GM10266 (cell line): ENCODE measurements at regions not wholly inside any gene's neighbourhood (a gene's known extent, or its start where the extent isn't known, plus 50 kb on each side); places are given as distances from the start of the nearest gene placed in this dataset.

Source experiments
- DNase-seq: peaks from one replicate; pipeline ENCODE4 v3.0.0; 2012; ENCODE audit errors: extremely low spot score
- CTCF ChIP-seq: IDR thresholded peaks from 2 replicates; pipeline ENCODE4 v1.5.1; 2012; ENCODE audit warnings: mild to moderate bottlenecking, low read depth; ENCODE audit not compliant: control insufficient read depth, insufficient read depth; ENCODE audit errors: missing control alignments

- no peak for DNase-seq
- TF ChIP-seq CTCF = no peak
These were observed 107.8 kb downstream of the OGFRL1 start for GRCh38 chr6:71396410-71396801.

DNA sequence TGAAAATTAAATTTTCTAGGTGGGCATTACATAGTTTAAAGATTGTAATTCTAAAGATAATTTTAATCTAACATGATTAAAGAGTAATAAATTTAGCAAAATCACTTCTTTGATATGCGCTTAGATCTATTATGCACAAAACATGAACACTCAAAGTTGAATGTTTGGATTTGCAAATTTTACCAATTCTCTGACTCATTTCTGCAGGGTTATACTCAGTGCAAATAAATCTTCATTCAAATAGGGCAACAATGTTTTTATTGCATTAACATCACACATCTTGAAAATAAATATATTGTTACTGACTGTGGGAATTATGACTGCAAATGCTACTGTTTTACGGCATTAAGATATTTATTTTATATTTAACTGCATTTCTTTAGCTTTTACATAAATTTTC lies 110.7 kb downstream of the OGFRL1 start:
- DNase-seq = no peak
- no peak for TF ChIP-seq CTCF

DNA sequence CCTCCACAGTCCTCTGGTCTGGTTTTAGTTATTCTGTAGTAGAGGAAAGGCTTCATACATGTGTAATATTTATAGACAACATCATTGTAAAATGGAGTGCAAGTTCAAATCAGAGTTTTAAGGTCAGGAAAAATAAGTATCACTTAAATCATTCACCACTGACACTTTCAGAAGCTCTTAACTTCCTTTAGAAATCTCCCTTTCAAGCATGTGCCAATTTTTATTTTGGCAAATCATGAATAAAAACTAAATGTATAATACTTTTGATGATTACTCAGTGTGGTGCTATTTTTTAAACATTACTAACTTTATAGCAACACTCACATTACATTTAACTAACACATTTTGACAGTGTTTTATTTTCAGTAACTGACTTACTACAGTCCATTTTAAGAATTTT lies 112.2 kb downstream of the OGFRL1 start:
- TF ChIP-seq CTCF = no peak
- no peak for DNase-seq

DNA sequence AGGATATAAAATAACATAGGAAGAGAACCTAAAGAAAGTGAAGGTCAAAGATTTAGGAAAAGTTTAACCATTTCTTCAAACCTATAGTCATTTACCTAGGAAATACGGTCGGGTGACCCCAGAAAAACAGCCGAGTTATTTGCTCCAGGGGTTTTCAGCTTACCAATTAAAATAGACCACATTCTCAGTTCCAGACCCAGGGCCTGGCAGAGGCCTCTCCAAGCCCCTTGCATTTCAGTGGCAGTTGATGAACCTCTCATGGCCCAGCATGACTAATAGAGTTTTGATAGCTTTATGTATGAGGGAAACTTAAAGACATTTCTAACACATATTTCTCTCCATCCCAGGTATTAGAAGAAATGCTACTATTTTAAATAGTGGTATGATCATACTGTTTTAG lies 113.5 kb downstream of the OGFRL1 start:
- TF ChIP-seq CTCF = no peak
- DNase-seq = no peak

GRCh38 chr6:71403422-71404134 lies 115.0 kb downstream of the OGFRL1 start:
- no peak for DNase-seq
- TF ChIP-seq CTCF = no peak

DNA sequence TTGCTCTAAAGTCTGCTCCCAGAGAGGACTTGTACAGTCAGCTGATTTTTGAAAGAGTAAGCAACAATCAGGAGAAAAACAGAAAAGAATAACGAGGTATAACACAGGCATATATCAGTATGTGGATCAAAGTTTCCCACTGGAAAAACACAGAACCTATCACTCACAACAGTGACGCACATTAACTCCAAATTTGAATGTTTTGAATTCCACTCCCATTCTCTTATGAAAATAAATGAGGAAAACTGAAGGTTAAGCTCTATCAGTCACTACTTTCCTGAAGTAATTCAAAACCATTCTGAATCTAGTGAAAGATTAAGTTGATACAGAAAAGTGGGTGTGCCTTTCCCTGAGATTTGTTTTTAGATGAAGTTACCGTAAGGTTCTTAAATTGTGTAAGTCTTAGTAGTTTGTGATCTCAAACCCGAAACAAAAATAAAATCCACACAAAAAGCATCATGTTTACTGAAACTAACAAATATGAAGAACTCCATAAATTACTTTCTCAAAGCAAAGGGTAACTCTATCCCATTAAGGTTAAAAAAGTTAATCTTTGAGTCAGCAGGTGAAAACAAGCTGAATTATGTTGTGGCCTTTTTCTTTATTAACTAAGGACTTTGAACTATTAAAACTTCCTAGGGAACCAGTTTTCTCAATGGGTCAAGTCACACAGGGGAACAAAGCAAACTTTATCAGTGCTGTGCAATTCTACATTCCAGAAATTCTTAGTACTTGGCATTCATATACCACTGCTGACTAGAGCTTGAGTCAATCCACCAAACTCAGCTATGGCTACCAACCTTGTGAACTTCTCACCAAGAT lies 115.7 kb downstream of the OGFRL1 start:
- no peak for TF ChIP-seq CTCF
- DNase-seq = no peak

DNA sequence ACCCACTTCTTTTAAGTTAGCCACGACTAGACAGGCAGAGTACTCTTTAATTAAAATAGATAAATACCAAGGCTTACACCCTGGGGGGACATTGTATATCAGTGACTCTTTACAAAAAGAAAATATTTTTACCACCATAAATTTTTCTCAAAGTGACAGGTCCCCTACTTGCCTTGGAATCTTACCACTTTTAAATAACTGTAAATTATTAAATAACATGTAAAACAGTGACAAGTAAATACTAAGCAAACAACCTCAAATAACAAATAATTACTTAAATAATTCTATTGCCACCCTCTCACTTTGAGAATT lies 116.3 kb downstream of the OGFRL1 start:
- no peak for DNase-seq
- no peak for TF ChIP-seq CTCF
